DMS53 (cell line): ENCODE measurements at regions not wholly inside any gene's neighbourhood (a gene's known extent, or its start where the extent isn't known, plus 50 kb on each side); places are given as distances from the start of the nearest gene placed in this dataset.
"Not testable (repeated sequence)": the region's sequence is repeated elsewhere in the genome, so short reads cannot be mapped to it uniquely, and the experiment has no call there.

Experiments
- DNase-seq: peaks from one replicate; lab custom pipeline; 2025; lab: John Stamatoyannopoulos, UW

- peak; percentile 0 for DNase-seq
These were observed 1014.9 kb upstream of the ATXN8OS start for GRCh38 chr13:69092615-69093322.

GRCh38 chr13:69077267-69077666 is 1030.4 kb upstream of the ATXN8OS start:
- no peak for DNase-seq

- no peak for DNase-seq
These were observed 1038.0 kb upstream of the ATXN8OS start for GRCh38 chr13:69069554-69070133.

- DNase-seq = no peak
These were observed 1056.9 kb upstream of the ATXN8OS start for GRCh38 chr13:69050696-69051095.

- DNase-seq = no peak
These were observed 1063.0 kb upstream of the ATXN8OS start for GRCh38 chr13:69044629-69045028.

- no peak for DNase-seq
These were observed 1066.7 kb upstream of the ATXN8OS start for GRCh38 chr13:69040898-69041297.

GRCh38 chr13:69035771-69036170 is 1071.9 kb upstream of the ATXN8OS start:
- no peak for DNase-seq

- no peak for DNase-seq
These were observed 1078.7 kb upstream of the ATXN8OS start for GRCh38 chr13:69028936-69029335.

GRCh38 chr13:69020120-69020519 is 1087.5 kb upstream of the ATXN8OS start:
- DNase-seq = no peak

GRCh38 chr13:69018173-69018572 is 1089.5 kb upstream of the ATXN8OS start:
- DNase-seq = not testable (repeated sequence)

GRCh38 chr13:69010789-69011188 is 1096.8 kb upstream of the ATXN8OS start:
- DNase-seq = no peak

GRCh38 chr13:69008499-69008898 is 1099.1 kb upstream of the ATXN8OS start:
- DNase-seq = no peak

GRCh38 chr13:68998056-68998455 is 1109.6 kb upstream of the ATXN8OS start:
- DNase-seq = no peak

- no peak for DNase-seq
These were observed 1111.0 kb upstream of the ATXN8OS start for GRCh38 chr13:68996668-68997025.

- no peak for DNase-seq
These were observed 1111.5 kb upstream of the ATXN8OS start for GRCh38 chr13:68995972-68996667.

GRCh38 chr13:68993154-68993553 is 1114.5 kb upstream of the ATXN8OS start:
- no peak for DNase-seq

GRCh38 chr13:68988176-68988575 is 1119.5 kb upstream of the ATXN8OS start:
- DNase-seq = no peak

GRCh38 chr13:68987585-68987984 is 1120.0 kb upstream of the ATXN8OS start:
- no peak for DNase-seq

GRCh38 chr13:68984688-68985319 is 1122.8 kb upstream of the ATXN8OS start:
- no peak for DNase-seq

GRCh38 chr13:68982961-68983619 is 1124.5 kb upstream of the ATXN8OS start:
- DNase-seq = no peak

- no peak for DNase-seq
These were observed 1131.3 kb upstream of the ATXN8OS start for GRCh38 chr13:68976287-68976686.

- DNase-seq = no peak
These were observed 1137.1 kb upstream of the ATXN8OS start for GRCh38 chr13:68970532-68970931.
